Transverse colon (tissue), 4 donors: ENCODE measurements at regions not wholly inside any gene's neighbourhood (a gene's known extent, or its start where the extent isn't known, plus 50 kb on each side); places are given as distances from the start of the nearest gene placed in this dataset.

Experiments used
- CTCF ChIP-seq, 5 experiments: fragments of 200-600 bp in 3 of 5; fragments of 450-650 bp in 2 of 5; sonication (generic) in 3 of 5; IDR thresholded peaks; 1 replicate in 2 of 5; 2 replicates in 3 of 5; pipeline ENCODE4 v1.5.1; 2016 to 2017; ENCODE audit warnings: antibody characterized with exemption in 5 of 5, inconsistent platforms in 3 of 5, mild to moderate bottlenecking in 2 of 5, moderate library complexity in 1 of 5
- EP300 ChIP-seq: sonication (generic); formaldehyde crosslinking; IDR thresholded peaks from one replicate; pipeline ENCODE4 v1.6.1; 2017; ENCODE audit warnings: antibody characterized with exemption, low read depth
- POLR2A ChIP-seq: fragments of 450-650 bp; IDR thresholded peaks from one replicate; pipeline ENCODE4 v1.6.1; 2016; ENCODE audit warnings: antibody characterized with exemption, mild to moderate bottlenecking, moderate library complexity
- POLR2AphosphoS5 ChIP-seq, 3 donors: sonication (generic); formaldehyde crosslinking; IDR thresholded peaks; one replicate each; pipeline ENCODE4 v1.6.1; 2016; ENCODE audit warnings: antibody characterized with exemption in 3 of 3

GRCh38 chr20:40225596-40225995 lies 463.4 kb downstream of the MAFB start:
- no peak for TF ChIP-seq CTCF (IDR thresholded peaks at IDR 0.05)
- no peak for TF ChIP-seq POLR2AphosphoS5 (IDR thresholded peaks at IDR 0.05)
- TF ChIP-seq POLR2A = no peak
- no peak for TF ChIP-seq EP300
